Stimulated activated CD4-positive, alpha-beta T cell treated with anti-CD3 and anti-CD28 coated beads, Interleukin-15, amount 100 ng/mL, for 48 hours (primary cell): ENCODE measurements at regions not wholly inside any gene's neighbourhood (a gene's known extent, or its start where the extent isn't known, plus 50 kb on each side); places are given as distances from the start of the nearest gene placed in this dataset.
"Not testable (repeated sequence)": the region's sequence is repeated elsewhere in the genome, so short reads cannot be mapped to it uniquely, and the experiment has no call there.

ENCODE experiments used
- DNase-seq, 2 donors: peaks; one replicate each; pipeline ENCODE4 v3.0.0-alpha.2; 2020; ENCODE audit warnings: low read depth in 2 of 2

GRCh38 chr10:57562211-57562610, 705.5 kb downstream of the IPMK start:
- no peak for DNase-seq

- not testable (repeated sequence) for DNase-seq
These were observed 715.9 kb downstream of the IPMK start for GRCh38 chr10:57551774-57552173.

GRCh38 chr10:57535306-57535705, 732.4 kb downstream of the IPMK start:
- DNase-seq = no peak

- DNase-seq = no peak
These were observed 754.1 kb downstream of the IPMK start for GRCh38 chr10:57513637-57514036.

- DNase-seq = no peak
These were observed 759.9 kb downstream of the IPMK start for GRCh38 chr10:57507788-57508187.

- DNase-seq = no peak
These were observed 761.1 kb downstream of the IPMK start for GRCh38 chr10:57506414-57507094.

GRCh38 chr10:57494486-57494885, 773.2 kb downstream of the IPMK start:
- no peak for DNase-seq

- DNase-seq = no peak
These were observed 785.4 kb downstream of the IPMK start for GRCh38 chr10:57482259-57482658.

- no peak for DNase-seq
These were observed 794.7 kb downstream of the IPMK start for GRCh38 chr10:57472823-57473619.

- DNase-seq = no peak
These were observed 798.7 kb downstream of the IPMK start for GRCh38 chr10:57468894-57469432.

GRCh38 chr10:57465155-57465554, 802.5 kb downstream of the IPMK start:
- DNase-seq = no peak

GRCh38 chr10:57460540-57460939, 807.2 kb downstream of the IPMK start:
- DNase-seq = no peak

- DNase-seq = no peak
These were observed 809.7 kb downstream of the IPMK start for GRCh38 chr10:57457972-57458512.

GRCh38 chr10:57430376-57430775, 837.3 kb downstream of the IPMK start:
- DNase-seq = no peak

- no peak for DNase-seq
These were observed 846.8 kb downstream of the IPMK start for GRCh38 chr10:57420881-57421280.

- no peak for DNase-seq
These were observed 849.2 kb downstream of the IPMK start for GRCh38 chr10:57418476-57418875.

- no peak for DNase-seq
These were observed 871.8 kb downstream of the IPMK start for GRCh38 chr10:57395923-57396322.

GRCh38 chr10:57367412-57367811, 900.3 kb downstream of the IPMK start:
- DNase-seq = no peak

GRCh38 chr10:57362811-57363210, 904.9 kb downstream of the IPMK start:
- DNase-seq = no peak

- no peak for DNase-seq
These were observed 914.2 kb downstream of the IPMK start for GRCh38 chr10:57353403-57354003.

- DNase-seq = no peak
These were observed 916.6 kb downstream of the IPMK start for GRCh38 chr10:57351076-57351475.

GRCh38 chr10:57341294-57341693, 926.4 kb downstream of the IPMK start:
- no peak for DNase-seq
